GM19324 (cell line): ENCODE measurements at regions not wholly inside any gene's neighbourhood (a gene's known extent, or its start where the extent isn't known, plus 50 kb on each side); places are given as distances from the start of the nearest gene placed in this dataset.

Source experiments
- ATAC-seq: cut with Tn5 transposase; IDR thresholded peaks from one replicate; pipeline ENCODE4 v1.9.1; 2021; ENCODE audit warnings: mild to moderate bottlenecking, moderate library complexity; ENCODE audit not compliant: unreplicated experiment, low FRiP score

DNA sequence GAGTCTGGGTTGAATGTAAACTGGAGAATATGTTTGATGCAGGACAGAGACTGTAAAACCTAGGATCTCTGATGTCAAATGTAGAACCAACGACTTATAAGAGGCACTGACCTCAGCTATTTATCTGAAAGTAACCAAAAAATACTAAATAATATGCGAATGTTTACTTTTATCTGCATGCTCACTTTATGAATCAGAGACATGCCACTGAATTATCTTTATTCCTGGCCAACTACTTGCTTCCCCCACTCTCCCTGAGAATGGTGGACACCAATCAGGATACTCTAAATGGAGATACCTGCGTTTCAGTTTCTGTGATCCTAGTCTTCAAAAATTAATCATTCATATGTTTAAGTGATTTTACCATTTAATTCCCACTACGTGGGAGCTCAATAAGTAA lies 1038.4 kb upstream of the PABPC4L start:
- ATAC-seq = no peak

DNA sequence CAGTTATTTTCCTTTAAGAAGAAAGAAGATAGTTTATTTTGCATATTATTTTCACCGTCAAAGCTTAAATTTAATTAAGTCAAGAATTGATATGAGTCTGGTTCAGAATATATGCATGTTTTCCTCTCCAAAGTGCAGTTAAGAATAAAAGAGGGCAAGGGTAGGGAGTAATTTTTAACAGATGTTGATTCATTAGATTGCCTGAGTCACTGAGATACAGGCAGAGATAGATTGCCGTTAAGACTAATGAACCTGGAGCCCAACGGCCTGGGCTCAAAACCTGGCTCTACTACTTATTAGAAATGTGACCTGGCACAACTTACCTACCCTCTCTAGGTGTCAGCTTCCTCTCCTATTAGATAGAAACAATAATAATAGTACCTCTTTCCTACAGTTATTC lies 1037.4 kb upstream of the PABPC4L start:
- no peak for ATAC-seq

DNA sequence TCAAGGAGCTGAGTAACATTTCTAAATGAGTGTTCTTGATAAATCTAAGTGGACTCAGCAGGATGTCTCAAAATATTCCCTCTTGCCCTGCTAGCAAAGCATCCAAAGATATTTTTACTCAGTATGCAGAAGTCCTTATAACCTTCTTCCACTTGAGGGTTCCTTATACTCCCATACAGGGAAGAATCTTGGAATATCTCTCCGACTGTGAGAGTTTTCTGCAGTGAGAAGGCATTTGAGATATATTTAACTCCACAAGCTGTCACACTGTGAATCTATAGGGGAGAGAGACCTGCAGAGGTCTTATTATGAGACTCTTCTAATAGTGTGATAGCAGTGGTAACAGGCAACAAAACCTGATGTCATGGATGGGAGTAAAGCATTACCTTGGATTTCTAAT lies 1034.5 kb upstream of the PABPC4L start:
- ATAC-seq = no peak

DNA sequence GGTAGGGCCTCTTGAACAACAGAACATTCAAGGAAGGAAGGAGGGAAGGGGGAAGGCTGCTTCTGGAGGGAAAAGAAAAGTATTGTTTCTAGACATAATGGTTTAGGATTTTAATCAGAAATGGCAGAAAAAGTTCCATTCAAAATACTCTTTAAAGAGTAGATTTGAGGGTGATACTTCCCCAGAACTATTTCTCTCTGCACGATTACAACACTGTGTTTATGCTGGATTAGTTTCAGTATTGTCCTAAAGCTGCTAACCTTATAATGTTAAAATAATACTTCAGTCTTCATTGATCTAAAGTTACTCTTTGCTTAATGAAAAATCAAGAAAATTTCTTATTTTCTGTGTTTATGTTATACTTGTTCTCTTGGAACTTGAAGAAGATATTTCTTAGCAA lies 1026.3 kb upstream of the PABPC4L start:
- no peak for ATAC-seq

DNA sequence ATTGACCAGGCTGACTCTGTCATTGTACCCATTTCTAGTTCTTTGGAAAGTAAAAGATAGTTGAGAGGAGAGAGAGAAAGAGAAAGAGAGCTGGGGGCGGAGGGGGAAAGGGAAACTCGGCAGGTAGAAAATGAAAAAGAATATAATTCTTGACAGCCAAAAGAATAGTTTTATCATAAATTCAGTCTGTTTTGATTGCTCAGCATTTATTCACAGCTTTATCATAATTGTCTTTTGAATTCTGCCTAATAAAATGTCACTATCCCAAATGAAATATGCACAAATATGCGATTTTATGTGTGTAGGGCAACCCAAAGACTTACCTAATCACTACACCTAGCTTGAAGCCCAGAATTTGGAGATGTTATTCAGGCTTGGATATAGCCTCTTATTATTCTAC lies 1024.0 kb upstream of the PABPC4L start:
- ATAC-seq = no peak

DNA sequence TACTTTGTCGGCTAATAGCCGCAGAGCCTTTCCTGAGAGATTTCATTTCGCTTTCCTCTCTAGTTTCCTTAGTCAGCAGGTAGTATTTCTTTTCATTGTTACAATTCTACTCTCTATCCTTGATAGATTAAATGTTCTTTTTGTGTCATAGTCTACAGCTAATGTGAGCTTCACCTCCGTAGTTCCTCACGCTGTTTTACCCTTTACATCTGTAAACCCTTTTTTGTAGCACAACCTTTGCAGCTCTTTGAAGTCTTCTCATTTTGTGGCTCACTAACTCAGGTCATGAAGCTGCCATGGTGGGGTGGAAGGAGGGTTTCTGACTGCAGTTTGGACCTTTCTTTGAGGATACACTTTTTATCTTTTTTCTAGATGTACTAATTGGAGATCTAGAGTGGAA lies 1008.8 kb upstream of the PABPC4L start:
- ATAC-seq = no peak

DNA sequence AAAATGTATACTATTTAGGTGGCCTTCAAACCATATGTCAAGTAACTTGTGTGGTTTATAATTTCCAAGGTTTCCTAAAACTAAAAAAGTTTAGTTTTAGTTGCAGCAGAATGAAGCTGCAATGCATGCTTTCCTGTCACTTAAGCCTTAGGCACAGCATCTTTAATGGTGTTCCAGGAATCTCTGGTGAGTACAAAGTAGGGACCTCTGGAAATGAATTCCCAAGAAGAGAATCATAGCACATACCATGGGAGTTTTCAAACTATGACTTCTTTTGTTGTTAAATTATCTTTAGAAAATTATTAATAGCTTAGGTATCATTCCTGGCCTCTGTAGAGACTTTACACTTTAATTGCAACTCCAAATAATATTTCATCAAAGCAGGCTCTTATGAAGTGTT lies 1005.9 kb upstream of the PABPC4L start:
- ATAC-seq = no peak

DNA sequence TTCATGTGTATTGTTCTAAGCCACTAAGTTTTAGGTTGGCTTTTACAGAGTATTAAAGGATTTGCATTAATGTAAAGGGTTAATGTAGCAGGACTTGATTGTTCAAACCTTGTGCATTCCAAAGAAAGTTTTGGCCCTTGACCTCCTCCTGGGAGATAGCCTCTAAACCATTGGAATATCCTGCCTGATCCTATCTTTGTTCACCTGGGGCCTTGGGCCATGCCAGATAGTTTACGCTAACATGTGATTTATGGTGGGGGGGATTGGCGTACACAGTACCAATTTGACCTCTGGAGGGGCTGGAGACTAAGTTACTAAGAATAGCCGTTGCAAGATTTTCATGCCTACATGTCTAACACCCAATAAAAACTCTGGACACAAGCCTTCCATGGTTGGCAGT lies 1002.7 kb upstream of the PABPC4L start:
- no peak for ATAC-seq

DNA sequence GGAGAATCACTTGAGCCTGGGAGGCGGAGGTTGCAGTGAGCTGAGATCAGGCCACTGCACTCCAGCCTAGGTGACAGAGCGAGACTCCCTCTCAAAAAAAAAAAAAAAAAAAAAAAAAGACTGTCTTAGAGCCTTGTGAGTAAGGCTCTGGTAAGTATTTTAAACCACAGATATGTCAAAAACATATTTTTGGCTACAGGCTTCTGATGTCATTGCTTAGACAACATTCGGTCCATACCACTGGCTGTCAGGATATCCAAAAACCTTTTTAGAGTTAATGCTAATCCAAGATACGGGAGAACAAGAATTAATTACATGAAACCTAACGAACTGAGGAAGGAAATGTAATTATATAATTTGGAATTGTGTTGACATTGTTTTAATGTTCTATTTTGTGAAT lies 999.5 kb upstream of the PABPC4L start:
- ATAC-seq = no peak

DNA sequence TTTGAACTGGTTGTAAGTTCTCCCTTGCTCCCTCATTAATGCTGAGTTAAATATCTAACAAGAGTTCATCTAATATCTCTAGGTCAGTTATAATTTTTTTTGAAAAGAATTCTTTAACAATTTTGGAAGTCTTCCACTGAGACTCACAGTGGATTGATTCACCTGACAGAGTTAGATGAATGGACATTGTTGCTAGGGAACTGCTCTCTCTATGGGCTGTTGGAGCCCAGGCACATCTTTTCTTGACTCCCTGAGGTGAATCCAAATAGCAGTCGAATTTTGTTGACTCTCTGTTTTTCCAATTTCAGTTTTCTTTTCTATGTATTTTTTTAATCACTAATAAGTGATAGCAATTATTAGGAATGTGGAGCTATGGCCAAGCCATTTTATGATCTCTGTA lies 996.1 kb upstream of the PABPC4L start:
- no peak for ATAC-seq

DNA sequence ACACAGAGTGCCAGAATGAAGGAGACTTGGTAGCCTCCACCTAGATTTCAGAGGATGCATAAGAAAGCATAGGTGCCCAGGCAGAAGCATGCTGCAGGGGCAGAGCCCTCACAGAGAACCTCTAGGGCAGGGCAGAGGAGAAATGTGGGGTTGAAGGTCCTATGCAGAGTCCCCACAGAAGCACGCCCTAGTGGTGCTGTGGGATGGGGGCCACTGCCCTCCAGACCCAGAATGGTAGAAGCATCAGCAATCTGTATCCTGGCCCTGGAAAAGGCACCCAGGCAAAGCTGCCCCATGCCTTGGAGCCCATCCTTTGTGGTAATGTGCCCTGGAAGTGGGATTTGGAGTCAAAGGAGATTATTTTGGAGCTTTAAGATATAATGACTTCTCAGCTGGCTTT lies 992.9 kb upstream of the PABPC4L start:
- ATAC-seq = no peak

DNA sequence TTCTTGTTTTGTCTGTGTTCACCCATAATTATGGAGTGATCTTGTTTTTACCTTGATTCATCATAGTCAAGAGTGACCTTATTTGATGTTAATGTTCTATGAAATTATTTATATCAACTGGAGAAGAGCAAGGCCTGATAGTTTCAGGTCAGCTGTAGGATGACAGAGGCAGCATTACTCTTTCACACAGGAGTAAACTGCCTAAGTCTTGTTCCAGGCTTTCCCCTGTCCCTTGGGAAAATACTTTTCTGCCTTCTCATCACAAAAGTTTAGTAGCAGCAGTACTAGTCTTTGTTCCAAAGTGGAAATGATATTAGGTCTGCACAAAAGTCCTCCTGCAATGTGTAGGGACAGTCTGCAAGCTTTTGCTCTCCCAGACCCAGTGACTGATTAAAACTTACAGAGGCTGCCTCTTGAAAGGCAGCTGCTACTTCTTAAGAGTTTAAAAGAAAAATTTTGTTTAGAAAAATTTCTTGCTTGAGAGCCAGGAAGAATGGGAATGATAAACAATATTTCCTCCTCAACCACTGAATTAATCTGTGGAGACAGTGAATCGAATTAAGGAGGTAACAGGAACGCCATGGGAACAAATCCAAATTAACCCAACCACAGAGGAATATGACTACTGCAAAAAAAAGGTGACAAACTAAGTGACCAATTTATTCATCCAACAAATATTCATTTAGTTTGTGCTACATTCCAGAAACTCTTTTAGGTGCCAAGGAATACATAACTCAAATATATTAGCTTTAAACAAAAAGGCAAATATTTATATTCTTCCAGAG lies 991.4 kb upstream of the PABPC4L start:
- no peak for ATAC-seq

DNA sequence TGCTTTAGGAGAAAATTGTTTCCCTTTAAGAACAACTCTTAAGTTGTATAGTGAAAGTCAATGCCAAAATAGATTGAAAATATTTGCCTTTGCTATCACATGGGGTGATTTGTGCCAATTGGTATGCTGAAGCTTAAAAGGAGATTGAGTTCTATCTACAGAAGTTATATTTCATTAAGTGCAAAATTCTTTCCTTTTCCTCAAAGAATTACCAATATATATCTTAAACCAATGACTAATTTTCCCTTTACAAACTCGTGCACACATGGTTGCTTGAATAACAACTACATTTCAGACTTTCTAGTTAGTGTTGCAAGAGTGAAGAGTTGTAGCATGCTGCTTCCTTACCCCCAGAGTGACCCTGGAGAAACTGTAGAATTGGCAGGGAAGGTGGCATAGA lies 990.0 kb upstream of the PABPC4L start:
- ATAC-seq = no peak

DNA sequence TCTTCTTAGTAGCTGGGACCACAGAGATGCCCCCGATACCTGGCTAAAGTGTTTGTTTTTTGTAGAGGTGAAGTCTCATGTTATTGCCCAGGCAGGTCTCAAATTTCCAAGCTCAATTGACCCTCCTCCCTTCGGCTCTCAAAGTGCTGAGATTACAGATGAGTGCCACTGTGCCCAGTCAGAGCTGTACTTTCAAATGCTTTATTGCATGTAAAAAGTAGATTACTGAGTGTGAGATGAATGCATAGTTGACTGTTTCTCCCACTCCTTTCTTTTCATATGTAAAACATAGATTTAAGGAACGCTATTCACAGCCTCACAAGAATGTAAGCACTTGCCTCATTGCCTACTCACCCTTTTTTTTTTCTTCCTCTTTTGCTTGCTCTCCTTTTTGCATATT lies 984.4 kb upstream of the PABPC4L start:
- ATAC-seq = no peak

DNA sequence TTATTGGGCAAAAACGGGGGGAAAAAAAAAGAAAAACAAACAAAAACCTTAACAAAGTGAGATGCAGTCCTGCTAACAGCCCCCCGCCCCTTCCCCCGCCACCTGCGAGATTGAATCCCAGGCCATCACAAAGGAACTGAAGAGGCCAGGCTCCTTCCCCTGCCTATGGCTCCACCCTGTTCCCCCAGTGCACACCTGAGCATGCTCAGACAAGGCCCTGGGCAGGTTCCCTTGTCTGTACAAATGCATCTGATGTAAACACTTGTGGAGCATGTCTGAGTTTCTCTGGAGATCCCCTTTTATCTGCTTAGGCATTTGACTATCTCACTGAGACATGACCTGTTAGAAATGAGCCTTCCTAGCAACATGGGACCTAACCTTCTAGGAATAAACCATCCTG lies 983.7 kb upstream of the PABPC4L start:
- ATAC-seq = no peak

DNA sequence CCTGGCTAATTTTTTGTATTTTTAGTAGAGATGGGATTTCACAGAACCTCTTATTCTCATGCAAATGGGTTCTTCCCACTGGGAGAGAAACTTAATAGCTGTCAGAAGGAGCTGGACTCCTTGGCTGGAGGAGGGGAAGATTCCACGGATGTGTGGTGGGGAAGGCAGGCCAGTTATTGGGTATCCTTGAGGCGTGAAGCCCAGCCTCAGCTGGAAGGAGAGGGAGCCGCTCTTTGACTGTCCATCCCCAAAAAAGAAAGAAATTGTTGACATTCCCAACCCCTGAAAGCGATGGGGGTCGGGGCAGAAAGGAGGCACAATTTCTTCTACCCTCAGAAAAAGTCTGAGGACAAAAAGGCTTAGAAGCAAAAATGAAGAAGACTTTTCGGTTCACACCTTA lies 983.1 kb upstream of the PABPC4L start:
- no peak for ATAC-seq

DNA sequence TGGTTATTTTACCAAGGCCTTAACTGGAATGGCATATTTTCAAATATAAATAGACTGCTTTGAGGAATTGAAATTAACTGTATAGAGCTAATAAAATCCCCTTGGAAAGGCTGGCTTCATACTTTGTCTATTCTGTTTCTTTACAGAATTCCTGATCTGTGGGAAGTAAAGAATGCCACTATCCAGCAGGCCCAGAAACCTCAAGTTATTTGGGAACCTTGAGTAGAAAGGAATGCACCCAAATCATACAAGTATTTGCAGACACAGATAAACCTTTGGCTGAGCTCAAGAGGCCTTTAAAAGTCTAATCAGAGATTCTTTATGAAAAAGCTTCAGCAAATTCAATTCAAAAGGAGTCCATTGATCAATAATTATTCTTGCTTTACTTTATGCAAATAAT lies 975.7 kb upstream of the PABPC4L start:
- ATAC-seq = no peak

DNA sequence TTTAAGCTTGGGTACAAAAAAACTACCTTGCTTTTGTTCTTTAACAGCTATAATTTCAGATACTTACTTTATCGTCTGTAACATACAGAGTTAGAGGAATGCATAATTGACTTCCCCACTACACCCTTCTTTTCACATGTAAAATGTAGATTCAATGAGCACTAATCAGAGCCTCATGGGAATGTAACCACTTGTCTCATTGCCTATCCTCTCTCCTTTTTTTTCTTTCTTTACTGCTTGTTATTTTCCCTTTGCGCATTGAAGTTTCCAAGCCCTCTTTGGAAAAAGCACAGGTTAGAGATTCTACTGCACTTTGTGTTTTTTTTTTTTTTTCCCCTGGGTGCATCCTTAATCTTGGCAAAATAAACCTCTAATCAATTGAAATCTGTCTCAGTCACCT lies 965.1 kb upstream of the PABPC4L start:
- no peak for ATAC-seq

DNA sequence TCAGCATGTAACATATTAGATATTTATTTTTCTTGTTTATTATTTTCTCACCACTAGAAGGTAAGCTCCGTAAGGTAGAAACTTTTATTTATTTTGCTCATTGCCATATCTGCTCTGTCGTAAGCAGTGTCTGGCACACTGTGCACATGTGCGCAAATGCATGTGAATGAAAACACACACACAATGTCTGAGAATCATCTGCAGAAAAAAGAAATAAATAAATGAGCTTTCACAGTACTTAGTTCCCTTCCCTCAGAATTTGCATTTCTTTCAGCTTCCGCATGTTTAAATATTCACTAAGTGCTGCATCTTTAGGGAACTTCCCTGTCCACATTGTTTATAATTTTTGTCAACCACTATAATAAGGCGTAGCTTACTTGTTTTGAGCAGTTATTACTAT lies 963.0 kb upstream of the PABPC4L start:
- no peak for ATAC-seq

DNA sequence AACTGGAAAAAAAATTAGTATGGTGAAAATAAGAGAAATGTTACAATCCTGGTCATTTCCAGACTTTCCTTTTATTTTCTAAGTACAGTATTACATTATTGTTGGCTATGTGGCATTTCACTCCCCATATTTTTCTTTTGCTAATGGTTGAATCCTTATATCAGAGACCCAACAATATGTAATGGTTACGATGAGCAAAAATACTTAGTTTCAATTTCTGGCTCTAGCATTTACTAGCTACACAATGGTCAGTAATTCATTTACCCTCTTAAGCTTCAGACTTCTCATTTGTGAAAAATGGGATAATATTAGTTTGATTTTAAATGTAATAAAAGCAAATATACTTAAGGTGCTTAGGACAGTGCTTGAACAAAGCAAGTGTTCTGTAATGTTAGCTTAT lies 942.9 kb upstream of the PABPC4L start:
- ATAC-seq = no peak

DNA sequence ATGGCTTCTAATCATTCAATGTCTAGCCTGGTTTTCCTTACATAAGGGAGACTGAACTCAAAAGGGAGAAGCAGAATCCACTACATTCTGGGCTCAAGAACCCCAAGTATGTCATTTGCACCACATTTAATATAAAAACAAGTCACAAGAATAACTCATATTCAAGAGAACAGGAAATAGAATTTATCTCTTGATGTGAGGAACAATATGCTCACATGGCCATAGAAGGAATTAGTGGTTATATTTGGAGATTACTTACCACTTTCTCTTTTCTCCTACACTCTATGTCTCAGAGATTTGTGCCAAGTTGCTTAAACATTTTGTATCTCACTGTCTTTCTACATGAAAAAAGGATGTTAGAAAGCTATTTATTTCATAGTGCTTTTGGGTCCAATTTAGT lies 922.6 kb upstream of the PABPC4L start:
- ATAC-seq = no peak

DNA sequence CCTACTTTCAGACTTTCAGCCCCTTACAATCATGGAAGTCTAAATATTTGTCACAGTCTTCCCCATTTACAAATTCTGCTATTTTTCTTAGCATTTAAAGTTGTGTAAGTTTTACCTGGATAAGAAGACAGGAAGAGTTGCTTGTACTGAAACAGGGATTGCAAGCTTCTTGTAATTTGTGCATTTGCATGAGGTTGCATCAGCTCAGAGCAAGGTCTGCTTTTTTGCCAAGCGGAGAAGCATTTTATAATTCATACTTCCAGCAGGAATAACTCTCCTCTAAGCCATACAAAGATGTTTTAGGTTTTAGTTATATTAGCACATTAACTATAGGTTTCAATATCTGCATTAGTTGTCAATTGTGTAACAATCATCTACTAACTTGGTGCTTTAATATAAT lies 922.0 kb upstream of the PABPC4L start:
- no peak for ATAC-seq

DNA sequence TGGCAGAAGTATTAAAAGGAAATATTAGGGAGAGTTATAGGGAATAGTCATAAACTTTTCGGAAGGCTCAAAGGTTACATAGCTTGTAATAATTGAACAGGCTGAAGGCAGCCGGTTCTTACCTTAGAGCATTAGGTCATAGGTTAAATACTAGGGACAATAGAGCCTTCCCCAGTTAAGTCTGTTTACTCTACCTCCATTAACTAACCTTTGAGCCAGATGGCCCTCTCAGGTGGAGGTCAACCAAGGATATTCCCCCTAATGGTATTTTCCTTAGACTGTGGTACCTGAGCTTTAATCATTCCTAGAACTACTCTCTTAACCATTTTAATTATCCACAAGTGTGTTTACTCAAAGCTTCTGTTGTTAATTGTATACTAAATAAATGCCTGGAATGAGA lies 920.9 kb upstream of the PABPC4L start:
- ATAC-seq = no peak
